ENCODE measurements at regions not wholly inside any gene's neighbourhood (a gene's known extent, or its start where the extent isn't known, plus 50 kb on each side); places are given as distances from the start of the nearest gene placed in this dataset.
A peak's percentile ranks its signal among the peaks of the same experiment; 100 is the strongest.

DNA sequence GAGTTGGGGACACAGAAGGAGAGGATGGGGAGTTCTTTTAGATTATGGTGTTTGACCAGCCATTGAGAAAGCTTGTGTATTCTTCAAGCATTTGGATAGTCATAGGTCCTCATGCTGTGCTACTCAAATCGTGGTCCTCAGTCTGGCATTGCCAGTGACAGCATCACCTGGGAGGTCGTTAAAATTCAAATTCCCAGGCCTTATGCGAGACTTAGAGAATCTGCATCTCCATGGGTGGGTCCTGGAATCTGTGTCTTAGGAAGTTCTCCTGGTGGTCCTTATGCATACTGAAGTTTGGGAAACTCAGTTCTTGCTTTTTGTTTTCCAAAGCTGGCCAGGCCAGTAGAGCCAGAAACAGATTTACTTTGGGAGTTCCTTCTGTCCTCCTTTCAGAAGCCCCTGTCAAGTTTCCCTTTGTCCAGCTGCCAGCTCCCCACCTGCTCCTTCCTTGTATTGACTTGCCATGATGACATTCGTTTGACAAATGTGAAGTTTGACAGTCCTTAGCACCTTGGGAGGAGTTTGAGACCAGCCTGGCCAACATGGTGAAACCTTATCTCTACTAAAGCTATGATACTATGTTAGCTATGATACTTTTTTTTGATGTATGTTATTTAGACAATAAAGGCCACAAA, 95.6 kb downstream of the PALM2AKAP2 start:
- no peak for DNase-seq (ENCODE audit: low read depth)
- TF ChIP-seq, protein P1, sequence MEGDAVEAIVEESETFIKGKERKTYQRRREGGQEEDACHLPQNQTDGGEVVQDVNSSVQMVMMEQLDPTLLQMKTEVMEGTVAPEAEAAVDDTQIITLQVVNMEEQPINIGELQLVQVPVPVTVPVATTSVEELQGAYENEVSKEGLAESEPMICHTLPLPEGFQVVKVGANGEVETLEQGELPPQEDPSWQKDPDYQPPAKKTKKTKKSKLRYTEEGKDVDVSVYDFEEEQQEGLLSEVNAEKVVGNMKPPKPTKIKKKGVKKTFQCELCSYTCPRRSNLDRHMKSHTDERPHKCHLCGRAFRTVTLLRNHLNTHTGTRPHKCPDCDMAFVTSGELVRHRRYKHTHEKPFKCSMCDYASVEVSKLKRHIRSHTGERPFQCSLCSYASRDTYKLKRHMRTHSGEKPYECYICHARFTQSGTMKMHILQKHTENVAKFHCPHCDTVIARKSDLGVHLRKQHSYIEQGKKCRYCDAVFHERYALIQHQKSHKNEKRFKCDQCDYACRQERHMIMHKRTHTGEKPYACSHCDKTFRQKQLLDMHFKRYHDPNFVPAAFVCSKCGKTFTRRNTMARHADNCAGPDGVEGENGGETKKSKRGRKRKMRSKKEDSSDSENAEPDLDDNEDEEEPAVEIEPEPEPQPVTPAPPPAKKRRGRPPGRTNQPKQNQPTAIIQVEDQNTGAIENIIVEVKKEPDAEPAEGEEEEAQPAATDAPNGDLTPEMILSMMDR (IDR thresholded peaks at IDR 0.05; ENCODE audit: control insufficient read depth, extremely low read depth, insufficient read depth) = no peak
- no peak overlapping the region for H3K4me3 ChIP-seq (ENCODE audit: low read depth, low read length)

DNA sequence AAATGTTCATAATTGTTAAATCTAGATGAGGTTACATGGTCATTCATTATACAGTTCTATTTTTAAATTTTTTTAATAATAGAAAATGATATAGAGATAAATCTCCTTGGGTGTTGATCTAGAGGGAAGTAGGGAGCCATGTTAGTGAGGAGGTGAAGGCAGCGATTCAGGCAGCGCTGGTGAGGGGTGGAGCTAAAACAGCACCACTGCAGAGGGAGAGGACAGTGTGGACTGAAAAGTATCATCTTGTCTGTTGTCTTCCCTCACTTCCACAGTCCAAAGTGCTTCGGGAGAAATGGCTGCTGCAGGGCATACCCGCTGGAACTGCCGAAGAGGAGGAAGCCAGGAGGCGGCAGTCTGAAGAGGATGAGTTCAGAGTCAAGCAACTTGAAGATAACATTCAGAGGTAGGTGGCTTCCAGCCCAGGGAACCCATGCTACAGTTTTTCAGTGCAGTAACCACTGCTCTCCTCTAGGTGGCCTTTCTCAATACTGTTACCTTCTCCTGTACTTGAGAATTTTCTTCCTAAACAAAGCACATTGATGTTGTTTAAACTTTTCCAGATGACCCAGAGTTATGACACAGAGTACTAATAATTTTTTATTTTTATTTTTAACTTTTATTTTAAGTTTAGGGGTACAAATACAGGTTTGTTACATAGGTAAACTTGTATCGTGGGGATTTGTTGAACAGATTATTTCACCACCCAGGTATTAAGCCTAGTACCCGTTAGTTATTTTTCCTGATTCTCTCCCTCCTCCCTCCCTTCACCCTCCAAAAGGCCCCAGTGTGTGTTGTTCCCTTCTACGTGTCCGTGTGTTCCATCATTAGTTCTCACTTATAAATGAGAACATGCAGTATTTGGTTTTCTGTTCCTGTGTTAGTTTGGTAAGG, 100.5 kb downstream of the PALM2AKAP2 start:
- no peak overlapping the region for H3K4me3 ChIP-seq (ENCODE audit: low read depth, low read length)
- TF ChIP-seq, protein P1 (IDR thresholded peaks at IDR 0.05; ENCODE audit: control insufficient read depth, extremely low read depth, insufficient read depth) = peak; percentile 29; the same call in 1 of the 2 replicates
- no peak for DNase-seq (ENCODE audit: low read depth)

DNA sequence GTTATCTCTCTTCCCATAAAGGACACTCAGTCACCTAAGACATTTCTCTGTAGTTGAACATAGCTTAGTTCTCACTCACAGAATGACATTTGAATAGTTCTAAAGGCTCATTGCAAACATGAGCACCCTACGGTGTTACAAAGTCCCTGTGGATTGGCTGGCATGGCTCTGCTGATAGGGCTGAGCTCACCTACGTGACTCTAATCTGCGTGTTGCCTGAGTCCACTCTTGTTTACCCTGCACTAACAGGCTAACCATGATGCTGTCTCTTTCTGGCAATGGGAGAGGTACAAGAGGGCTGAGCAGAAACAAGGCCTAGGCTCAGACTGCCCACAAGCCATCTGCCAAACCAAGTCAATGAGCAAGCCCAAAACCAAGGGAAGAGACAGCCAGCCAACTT, 103.6 kb downstream of the PALM2AKAP2 start:
- TF ChIP-seq, protein P1 (IDR thresholded peaks at IDR 0.05; ENCODE audit: control insufficient read depth, extremely low read depth, insufficient read depth) = no peak
- DNase-seq (ENCODE audit: low read depth) = no peak
- no peak overlapping the region for H3K4me3 ChIP-seq (ENCODE audit: low read depth, low read length)

GRCh38 chr9:109886041-109886440, 106.0 kb downstream of the PALM2AKAP2 start:
- DNase-seq (ENCODE audit: low read depth) = no peak
- H3K4me3 ChIP-seq (ENCODE audit: low read depth, low read length) = no peak overlapping the region
- TF ChIP-seq, protein P1 (IDR thresholded peaks at IDR 0.05; ENCODE audit: control insufficient read depth, extremely low read depth, insufficient read depth) = no peak

- TF ChIP-seq, protein P1 (IDR thresholded peaks at IDR 0.05; ENCODE audit: control insufficient read depth, extremely low read depth, insufficient read depth) = no peak
- no peak for DNase-seq (ENCODE audit: low read depth)
- no peak overlapping the region for H3K4me3 ChIP-seq (ENCODE audit: low read depth, low read length)
These were observed 106.6 kb downstream of the PALM2AKAP2 start for GRCh38 chr9:109886617-109887016.

DNA sequence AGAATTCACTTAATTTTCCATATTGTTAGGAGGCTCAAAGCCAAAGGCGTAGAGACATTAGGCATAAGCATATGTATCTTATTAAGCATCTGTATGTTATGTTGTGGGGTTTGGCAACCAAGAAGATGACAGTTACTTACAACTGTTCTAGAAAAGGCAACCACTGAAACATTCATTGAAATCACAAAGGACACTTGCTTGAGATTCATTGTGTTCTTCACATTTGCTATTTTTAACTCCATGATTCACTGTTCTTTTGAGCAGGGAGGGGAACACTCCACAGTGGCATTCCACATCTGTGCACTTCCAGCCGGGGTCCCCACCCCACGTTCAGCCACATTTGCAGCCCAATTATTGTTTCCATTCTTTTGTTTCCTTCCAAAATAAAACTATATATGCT, 107.1 kb downstream of the PALM2AKAP2 start:
- no peak overlapping the region for H3K4me3 ChIP-seq (ENCODE audit: low read depth, low read length)
- DNase-seq (ENCODE audit: low read depth) = no peak
- TF ChIP-seq, protein P1 (IDR thresholded peaks at IDR 0.05; ENCODE audit: control insufficient read depth, extremely low read depth, insufficient read depth) = no peak

All from LNCaP clone FGC (cell line).